ENCODE measurements at regions not wholly inside any gene's neighbourhood (a gene's known extent, or its start where the extent isn't known, plus 50 kb on each side); places are given as distances from the start of the nearest gene placed in this dataset.

- TF ChIP-seq GATA2 (IDR thresholded peaks at IDR 0.05; ENCODE audit: low read depth, low read length) (no peak), GATA3 (IDR thresholded peaks at IDR 0.05; ENCODE audit: low read depth, low read length) (no peak)
Observed at GRCh38 chr15:81839387-81839786, 206.4 kb downstream of the MEX3B start.

Data from SH-SY5Y (cell line).